Ascending aorta (tissue), 2 donors: ENCODE measurements at regions not wholly inside any gene's neighbourhood (a gene's known extent, or its start where the extent isn't known, plus 50 kb on each side); places are given as distances from the start of the nearest gene placed in this dataset.
A peak's percentile ranks its signal among the peaks of the same experiment; 100 is the strongest.

Experiments
- DNase-seq, 2 donors: peaks; one replicate each; pipeline ENCODE4 v3.0.0-alpha.2; 2019; ENCODE audit warnings: low spot score in 2 of 2
- H3K27ac ChIP-seq, 2 donors: fragments of 200-600 bp; sonication (generic); one replicate each; pipeline ENCODE4 v1.5.1; 2016 to 2017; ENCODE audit warnings: mild to moderate bottlenecking in 1 of 2
- H3K27me3 ChIP-seq: fragments of 200-600 bp; sonication (generic); one replicate; pipeline ENCODE4 v1.5.1; 2017
- H3K36me3 ChIP-seq, 2 donors: fragments of 200-600 bp; sonication (generic); one replicate each; pipeline ENCODE4 v1.5.1; 2016
- H3K4me1 ChIP-seq, 2 donors: fragments of 200-600 bp; sonication (generic); one replicate each; pipeline ENCODE4 v1.5.1; 2016 to 2017; ENCODE audit warnings: mild to moderate bottlenecking in 1 of 2
- H3K4me3 ChIP-seq, 2 donors: fragments of 200-600 bp; sonication (generic); one replicate each; pipeline ENCODE4 v1.5.1; 2016 to 2017; ENCODE audit warnings: mild to moderate bottlenecking in 1 of 2
- H3K9me3 ChIP-seq, 2 donors: fragments of 200-600 bp; sonication (generic); one replicate each; pipeline ENCODE4 v1.5.1; 2016
- intact Hi-C: fragments of 100-400 bp; cut with DNase I; formaldehyde crosslinking; loops from one replicate; pipeline ENCODE4 v1.15.1; 2023
- TF ChIP-seq, protein P1 (sequence below), 3 experiments: fragments of 200-600 bp in 2 of 3; fragments of 450-650 bp in 1 of 3; sonication (generic) in 2 of 3; IDR thresholded peaks; one replicate each; pipeline ENCODE4 v1.5.1; 2016 to 2019; ENCODE audit warnings: antibody characterized with exemption in 3 of 3, mild to moderate bottlenecking in 1 of 3, moderate library complexity in 1 of 3

DNA sequence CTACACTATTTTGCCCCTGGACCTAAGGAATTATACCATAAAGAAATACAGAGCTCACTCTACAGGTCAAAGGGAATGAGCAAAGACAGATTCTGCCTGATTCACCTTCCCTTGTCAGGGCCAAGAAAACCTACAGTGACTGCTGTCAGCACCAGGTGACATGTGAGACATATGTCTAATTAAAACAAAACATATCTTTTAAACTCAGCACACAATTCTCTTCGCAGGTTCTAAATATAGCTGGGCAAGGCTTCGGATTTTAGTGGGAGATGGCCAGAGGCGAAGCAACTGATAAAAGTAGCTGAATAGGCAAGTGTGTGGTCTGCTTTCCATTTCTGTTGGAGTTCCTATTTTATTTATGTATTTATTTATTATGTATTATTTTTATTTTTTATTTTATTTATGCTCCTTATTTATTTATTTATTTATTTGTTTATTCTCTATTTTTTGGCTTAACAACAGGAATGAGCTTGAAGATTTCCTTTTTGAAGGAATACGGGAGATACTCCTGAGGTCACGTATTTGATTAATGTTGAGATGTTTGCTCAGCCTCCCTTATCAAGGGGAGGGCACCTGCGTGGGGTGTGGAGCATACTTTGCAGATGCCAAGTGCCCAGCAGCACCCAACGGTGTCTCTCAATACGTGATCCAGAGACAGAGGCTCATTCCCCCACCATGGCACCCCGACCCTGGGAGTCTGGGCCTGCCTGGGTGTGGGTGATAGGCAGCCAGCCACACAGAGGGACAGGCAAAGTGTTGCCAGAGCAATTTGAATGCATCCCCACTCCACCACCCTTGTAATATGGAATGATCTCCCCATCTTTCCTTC, 141.8 kb downstream of the RNF152 start:
- intact Hi-C loops = no loop called here
- Histone ChIP-seq H3K9me3 (no peaks in the 10 kb centered on the region), H3K27ac (no peak overlapping the region), H3K4me3 (no peak overlapping the region), H3K36me3 (no peaks in the 10 kb centered on the region), H3K4me1 (peaks cover 0 to 4% of the 10 kb centered on the region in 2 donors), H3K27me3 (no peaks in the 10 kb centered on the region)
- TF ChIP-seq, protein P1, sequence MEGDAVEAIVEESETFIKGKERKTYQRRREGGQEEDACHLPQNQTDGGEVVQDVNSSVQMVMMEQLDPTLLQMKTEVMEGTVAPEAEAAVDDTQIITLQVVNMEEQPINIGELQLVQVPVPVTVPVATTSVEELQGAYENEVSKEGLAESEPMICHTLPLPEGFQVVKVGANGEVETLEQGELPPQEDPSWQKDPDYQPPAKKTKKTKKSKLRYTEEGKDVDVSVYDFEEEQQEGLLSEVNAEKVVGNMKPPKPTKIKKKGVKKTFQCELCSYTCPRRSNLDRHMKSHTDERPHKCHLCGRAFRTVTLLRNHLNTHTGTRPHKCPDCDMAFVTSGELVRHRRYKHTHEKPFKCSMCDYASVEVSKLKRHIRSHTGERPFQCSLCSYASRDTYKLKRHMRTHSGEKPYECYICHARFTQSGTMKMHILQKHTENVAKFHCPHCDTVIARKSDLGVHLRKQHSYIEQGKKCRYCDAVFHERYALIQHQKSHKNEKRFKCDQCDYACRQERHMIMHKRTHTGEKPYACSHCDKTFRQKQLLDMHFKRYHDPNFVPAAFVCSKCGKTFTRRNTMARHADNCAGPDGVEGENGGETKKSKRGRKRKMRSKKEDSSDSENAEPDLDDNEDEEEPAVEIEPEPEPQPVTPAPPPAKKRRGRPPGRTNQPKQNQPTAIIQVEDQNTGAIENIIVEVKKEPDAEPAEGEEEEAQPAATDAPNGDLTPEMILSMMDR (IDR thresholded peaks at IDR 0.05) = no peak
- DNase-seq = no peak

DNA sequence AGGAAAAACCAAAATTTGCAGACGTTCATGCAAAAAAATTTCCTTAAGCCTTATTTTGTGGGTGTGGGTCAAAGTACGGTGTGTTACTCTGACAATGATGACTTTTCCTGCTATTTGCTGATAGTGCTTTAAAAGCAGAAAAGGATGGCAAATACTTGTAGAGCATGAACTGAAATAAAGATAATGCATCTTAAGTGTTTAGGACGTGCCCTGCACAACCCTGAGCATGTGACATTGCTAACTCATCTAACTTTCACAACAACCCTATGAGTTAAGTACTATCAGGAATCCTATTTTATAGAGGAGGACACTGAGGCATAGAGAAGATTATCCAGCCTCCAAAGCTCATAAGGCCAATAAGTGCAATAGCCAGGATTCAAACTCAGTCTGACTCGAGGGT, 143.3 kb downstream of the RNF152 start:
- H3K4me3 ChIP-seq = no peak overlapping the region
- intact Hi-C loops = no loop called here

DNA sequence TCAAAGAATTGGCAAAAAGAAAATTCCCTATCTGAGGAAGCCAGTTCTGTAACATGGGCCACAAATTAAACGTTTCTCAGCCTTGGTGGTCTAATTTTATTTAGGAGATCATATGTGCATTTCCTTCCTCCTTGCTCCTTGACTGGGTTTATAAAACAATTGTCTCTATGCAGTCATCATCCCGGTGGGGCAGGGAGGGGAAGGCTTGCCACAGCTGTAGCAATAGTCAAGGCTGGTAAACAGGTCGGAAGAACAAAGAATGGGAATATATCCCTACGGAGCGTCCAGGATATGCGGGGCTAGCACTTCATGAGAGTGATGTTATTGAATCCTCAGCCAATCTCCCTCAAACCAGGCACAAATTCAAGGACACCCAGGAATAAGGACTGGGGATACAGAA, 143.8 kb downstream of the RNF152 start:
- H3K27me3 ChIP-seq = no peaks in the 10 kb centered on the region
- intact Hi-C loops = no loop called here
- H3K9me3 ChIP-seq = no peaks in the 10 kb centered on the region
- H3K36me3 ChIP-seq = no peaks in the 10 kb centered on the region
- no peak for DNase-seq
- no peak overlapping the region for H3K27ac ChIP-seq
- TF ChIP-seq, protein P1 (IDR thresholded peaks at IDR 0.05) = no peak
- no peak overlapping the region for H3K4me3 ChIP-seq
- H3K4me1 ChIP-seq = no peaks in the 10 kb centered on the region

More for the DNA sequence above, 143.3 kb downstream of the RNF152 start:
- Histone ChIP-seq H3K27me3 (no peaks in the 10 kb centered on the region), H3K4me1 (no peaks in the 10 kb centered on the region), H3K9me3 (no peaks in the 10 kb centered on the region), H3K27ac (no peak overlapping the region), H3K36me3 (no peaks in the 10 kb centered on the region)
- TF ChIP-seq, protein P1 (IDR thresholded peaks at IDR 0.05) = no peak
- DNase-seq = no peak

DNA sequence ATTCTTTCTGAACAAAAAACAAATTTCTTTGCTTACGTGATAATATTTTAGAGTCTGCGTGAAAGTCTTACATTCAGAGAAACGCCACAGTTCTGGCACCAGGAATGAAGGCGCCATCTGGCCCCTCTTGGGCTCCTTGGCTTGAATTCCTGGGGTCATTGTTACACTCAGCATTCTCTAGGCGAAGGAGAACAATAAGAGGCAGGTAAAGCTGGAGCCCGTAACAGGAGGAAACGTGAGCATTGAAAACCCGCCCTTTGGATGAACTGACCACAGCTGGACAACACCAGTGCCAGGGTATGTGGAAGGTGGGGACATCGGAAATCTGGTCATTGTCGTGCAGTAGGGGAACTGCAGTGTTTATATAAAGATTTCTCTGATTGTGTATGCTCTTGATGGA, 144.8 kb downstream of the RNF152 start:
- Histone ChIP-seq H3K4me1 (peaks cover 4 to 6% of the 10 kb centered on the region in 2 donors), H3K4me3 (no peak overlapping the region), H3K27ac (no peak overlapping the region), H3K9me3 (no peaks in the 10 kb centered on the region), H3K36me3 (no peaks in the 10 kb centered on the region), H3K27me3 (no peaks in the 10 kb centered on the region)
- DNase-seq = no peak
- TF ChIP-seq, protein P1 (IDR thresholded peaks at IDR 0.05) = no peak
- intact Hi-C loops = no loop called here

DNA sequence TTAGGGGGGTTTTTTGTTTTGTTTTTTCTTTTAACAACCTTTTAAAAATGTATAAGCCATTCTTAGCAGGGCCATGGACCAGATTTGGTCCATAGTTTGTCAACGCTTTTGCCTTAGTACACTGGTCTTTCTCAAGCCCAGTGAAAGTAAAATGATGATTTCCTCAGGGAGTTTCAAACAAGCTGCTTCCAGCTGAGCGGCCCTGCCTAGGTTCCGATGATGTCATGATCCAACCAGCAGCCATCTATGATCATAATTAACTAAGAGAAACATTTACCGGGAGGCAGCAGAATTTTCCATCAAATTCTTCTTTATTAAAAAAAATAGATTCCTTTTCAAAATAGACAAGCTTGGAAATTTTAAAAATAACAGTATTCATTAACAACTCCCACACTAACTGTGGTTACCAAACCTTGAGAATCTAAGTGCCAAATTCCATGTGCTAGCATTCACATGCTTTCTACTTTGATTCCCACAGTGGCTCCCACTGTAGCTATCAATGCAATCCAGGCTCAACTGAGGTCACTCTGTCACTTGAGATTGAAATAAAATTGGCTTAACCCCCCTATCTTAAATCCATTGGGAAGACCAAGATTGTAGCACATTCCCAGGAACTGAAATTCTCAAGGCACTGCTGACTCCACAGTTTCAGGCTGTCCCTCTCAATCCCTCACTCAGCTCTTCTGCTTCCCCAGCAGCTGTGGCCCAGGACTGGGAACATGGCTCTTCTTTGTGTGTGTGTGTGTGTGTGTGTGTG, 148.9 kb downstream of the RNF152 start:
- no peak for DNase-seq
- Histone ChIP-seq H3K27ac (peak overlapping the region; percentile 87 to 91), H3K4me3 (no peak overlapping the region), H3K9me3 (no peaks in the 10 kb centered on the region), H3K27me3 (no peaks in the 10 kb centered on the region), H3K4me1 (peaks cover 6 to 16% of the 10 kb centered on the region in 2 donors), H3K36me3 (no peaks in the 10 kb centered on the region)
- TF ChIP-seq, protein P1 (IDR thresholded peaks at IDR 0.05) = no peak
- intact Hi-C loops = no loop called here
